ENCODE measurements at regions not wholly inside any gene's neighbourhood (a gene's known extent, or its start where the extent isn't known, plus 50 kb on each side); places are given as distances from the start of the nearest gene placed in this dataset.

GRCh38 chr20:11048739-11049138 lies 374.9 kb upstream of the JAG1 start:
- Histone ChIP-seq H3K9me3 (ENCODE audit: control insufficient read depth, low read length) (no peaks in the 10 kb centered on the region), H3K27me3 (ENCODE audit: control insufficient read depth, insufficient read depth, low read length) (no peaks in the 10 kb centered on the region), H3K4me1 (ENCODE audit: control insufficient read depth, insufficient read depth, low read length) (peaks cover 26% of the 10 kb centered on the region), H3K4me3 (ENCODE audit: low read length) (no peak overlapping the region), H3K36me3 (ENCODE audit: control insufficient read depth, insufficient read depth, low read length) (no peaks in the 10 kb centered on the region), H3K9ac (ENCODE audit: low read length) (no peak overlapping the region)

GRCh38 chr20:11050350-11050749 lies 376.6 kb upstream of the JAG1 start:
- H3K9me3 ChIP-seq (ENCODE audit: control insufficient read depth, low read length), result no peaks in the 10 kb centered on the region
- H3K27me3 ChIP-seq (ENCODE audit: control insufficient read depth, insufficient read depth, low read length), result no peaks in the 10 kb centered on the region
- no peaks in the 10 kb centered on the region for H3K36me3 ChIP-seq (ENCODE audit: control insufficient read depth, insufficient read depth, low read length)
- H3K4me1 ChIP-seq (ENCODE audit: control insufficient read depth, insufficient read depth, low read length), result peaks cover 20% of the 10 kb centered on the region
- H3K4me3 ChIP-seq (ENCODE audit: low read length), result no peak overlapping the region
- no peak overlapping the region for H3K9ac ChIP-seq (ENCODE audit: low read length)

- Histone ChIP-seq H3K4me1 (ENCODE audit: control insufficient read depth, insufficient read depth, low read length) (peaks cover 15% of the 10 kb centered on the region), H3K27me3 (ENCODE audit: control insufficient read depth, insufficient read depth, low read length) (no peaks in the 10 kb centered on the region), H3K36me3 (ENCODE audit: control insufficient read depth, insufficient read depth, low read length) (no peaks in the 10 kb centered on the region), H3K9ac (ENCODE audit: low read length) (no peak overlapping the region), H3K9me3 (ENCODE audit: control insufficient read depth, low read length) (no peaks in the 10 kb centered on the region), H3K4me3 (ENCODE audit: low read length) (no peak overlapping the region)
These were observed 377.3 kb upstream of the JAG1 start for GRCh38 chr20:11051136-11051535.

- Histone ChIP-seq H3K9me3 (ENCODE audit: control insufficient read depth, low read length) (no peaks in the 10 kb centered on the region), H3K4me3 (ENCODE audit: low read length) (no peak overlapping the region), H3K27me3 (ENCODE audit: control insufficient read depth, insufficient read depth, low read length) (no peaks in the 10 kb centered on the region), H3K36me3 (ENCODE audit: control insufficient read depth, insufficient read depth, low read length) (no peaks in the 10 kb centered on the region), H3K9ac (ENCODE audit: low read length) (no peak overlapping the region), H3K4me1 (ENCODE audit: control insufficient read depth, insufficient read depth, low read length) (peaks cover 7% of the 10 kb centered on the region)
These were observed 379.5 kb upstream of the JAG1 start for GRCh38 chr20:11053310-11053709.

GRCh38 chr20:11054266-11054993 lies 380.6 kb upstream of the JAG1 start:
- H3K4me1 ChIP-seq (ENCODE audit: control insufficient read depth, insufficient read depth, low read length), result no peaks in the 10 kb centered on the region
- no peaks in the 10 kb centered on the region for H3K36me3 ChIP-seq (ENCODE audit: control insufficient read depth, insufficient read depth, low read length)
- H3K9me3 ChIP-seq (ENCODE audit: control insufficient read depth, low read length), result no peaks in the 10 kb centered on the region
- H3K4me3 ChIP-seq (ENCODE audit: low read length), result no peak overlapping the region
- H3K27me3 ChIP-seq (ENCODE audit: control insufficient read depth, insufficient read depth, low read length), result no peaks in the 10 kb centered on the region
- H3K9ac ChIP-seq (ENCODE audit: low read length), result no peak overlapping the region

GRCh38 chr20:11056414-11056813 lies 382.6 kb upstream of the JAG1 start:
- no peak overlapping the region for H3K4me3 ChIP-seq (ENCODE audit: low read length)
- H3K27me3 ChIP-seq (ENCODE audit: control insufficient read depth, insufficient read depth, low read length), result no peaks in the 10 kb centered on the region
- no peaks in the 10 kb centered on the region for H3K9me3 ChIP-seq (ENCODE audit: control insufficient read depth, low read length)
- no peaks in the 10 kb centered on the region for H3K36me3 ChIP-seq (ENCODE audit: control insufficient read depth, insufficient read depth, low read length)
- H3K9ac ChIP-seq (ENCODE audit: low read length), result no peak overlapping the region
- H3K4me1 ChIP-seq (ENCODE audit: control insufficient read depth, insufficient read depth, low read length), result no peaks in the 10 kb centered on the region

- Histone ChIP-seq H3K9me3 (ENCODE audit: control insufficient read depth, low read length) (no peaks in the 10 kb centered on the region), H3K36me3 (ENCODE audit: control insufficient read depth, insufficient read depth, low read length) (no peaks in the 10 kb centered on the region), H3K4me1 (ENCODE audit: control insufficient read depth, insufficient read depth, low read length) (no peaks in the 10 kb centered on the region), H3K4me3 (ENCODE audit: low read length) (no peak overlapping the region), H3K27me3 (ENCODE audit: control insufficient read depth, insufficient read depth, low read length) (no peaks in the 10 kb centered on the region), H3K9ac (ENCODE audit: low read length) (no peak overlapping the region)
These were observed 383.8 kb upstream of the JAG1 start for GRCh38 chr20:11057624-11058023.

GRCh38 chr20:11059659-11060058 lies 385.9 kb upstream of the JAG1 start:
- no peaks in the 10 kb centered on the region for H3K27me3 ChIP-seq (ENCODE audit: control insufficient read depth, insufficient read depth, low read length)
- no peaks in the 10 kb centered on the region for H3K4me1 ChIP-seq (ENCODE audit: control insufficient read depth, insufficient read depth, low read length)
- no peak overlapping the region for H3K4me3 ChIP-seq (ENCODE audit: low read length)
- H3K9ac ChIP-seq (ENCODE audit: low read length), result no peak overlapping the region
- no peaks in the 10 kb centered on the region for H3K36me3 ChIP-seq (ENCODE audit: control insufficient read depth, insufficient read depth, low read length)
- no peaks in the 10 kb centered on the region for H3K9me3 ChIP-seq (ENCODE audit: control insufficient read depth, low read length)

- Histone ChIP-seq H3K9ac (ENCODE audit: low read length) (no peak overlapping the region), H3K27me3 (ENCODE audit: control insufficient read depth, insufficient read depth, low read length) (no peaks in the 10 kb centered on the region), H3K9me3 (ENCODE audit: control insufficient read depth, low read length) (no peaks in the 10 kb centered on the region), H3K36me3 (ENCODE audit: control insufficient read depth, insufficient read depth, low read length) (no peaks in the 10 kb centered on the region), H3K4me1 (ENCODE audit: control insufficient read depth, insufficient read depth, low read length) (no peaks in the 10 kb centered on the region), H3K4me3 (ENCODE audit: low read length) (no peak overlapping the region)
These were observed 386.8 kb upstream of the JAG1 start for GRCh38 chr20:11060423-11061185.

- Histone ChIP-seq H3K27me3 (ENCODE audit: control insufficient read depth, insufficient read depth, low read length) (no peaks in the 10 kb centered on the region), H3K9ac (ENCODE audit: low read length) (no peak overlapping the region), H3K9me3 (ENCODE audit: control insufficient read depth, low read length) (no peaks in the 10 kb centered on the region), H3K4me1 (ENCODE audit: control insufficient read depth, insufficient read depth, low read length) (no peaks in the 10 kb centered on the region), H3K36me3 (ENCODE audit: control insufficient read depth, insufficient read depth, low read length) (no peaks in the 10 kb centered on the region), H3K4me3 (ENCODE audit: low read length) (no peak overlapping the region)
These were observed 389.6 kb upstream of the JAG1 start for GRCh38 chr20:11063444-11063843.

GRCh38 chr20:11064946-11065345 lies 391.1 kb upstream of the JAG1 start:
- H3K27me3 ChIP-seq (ENCODE audit: control insufficient read depth, insufficient read depth, low read length), result no peaks in the 10 kb centered on the region
- H3K4me1 ChIP-seq (ENCODE audit: control insufficient read depth, insufficient read depth, low read length), result no peaks in the 10 kb centered on the region
- no peak overlapping the region for H3K9ac ChIP-seq (ENCODE audit: low read length)
- no peaks in the 10 kb centered on the region for H3K36me3 ChIP-seq (ENCODE audit: control insufficient read depth, insufficient read depth, low read length)
- no peaks in the 10 kb centered on the region for H3K9me3 ChIP-seq (ENCODE audit: control insufficient read depth, low read length)
- H3K4me3 ChIP-seq (ENCODE audit: low read length), result no peak overlapping the region

GRCh38 chr20:11067359-11067758 lies 393.6 kb upstream of the JAG1 start:
- no peaks in the 10 kb centered on the region for H3K27me3 ChIP-seq (ENCODE audit: control insufficient read depth, insufficient read depth, low read length)
- H3K9ac ChIP-seq (ENCODE audit: low read length), result no peak overlapping the region
- no peak overlapping the region for H3K4me3 ChIP-seq (ENCODE audit: low read length)
- H3K4me1 ChIP-seq (ENCODE audit: control insufficient read depth, insufficient read depth, low read length), result no peaks in the 10 kb centered on the region
- no peaks in the 10 kb centered on the region for H3K36me3 ChIP-seq (ENCODE audit: control insufficient read depth, insufficient read depth, low read length)
- H3K9me3 ChIP-seq (ENCODE audit: control insufficient read depth, low read length), result no peaks in the 10 kb centered on the region

All from mucosa of stomach (tissue), 1 donor.